NCI-H2029 (cell line): ENCODE measurements at regions not wholly inside any gene's neighbourhood (a gene's known extent, or its start where the extent isn't known, plus 50 kb on each side); places are given as distances from the start of the nearest gene placed in this dataset.

ENCODE experiments used
- DNase-seq: peaks from one replicate; lab custom pipeline; 2025; lab: John Stamatoyannopoulos, UW

DNA sequence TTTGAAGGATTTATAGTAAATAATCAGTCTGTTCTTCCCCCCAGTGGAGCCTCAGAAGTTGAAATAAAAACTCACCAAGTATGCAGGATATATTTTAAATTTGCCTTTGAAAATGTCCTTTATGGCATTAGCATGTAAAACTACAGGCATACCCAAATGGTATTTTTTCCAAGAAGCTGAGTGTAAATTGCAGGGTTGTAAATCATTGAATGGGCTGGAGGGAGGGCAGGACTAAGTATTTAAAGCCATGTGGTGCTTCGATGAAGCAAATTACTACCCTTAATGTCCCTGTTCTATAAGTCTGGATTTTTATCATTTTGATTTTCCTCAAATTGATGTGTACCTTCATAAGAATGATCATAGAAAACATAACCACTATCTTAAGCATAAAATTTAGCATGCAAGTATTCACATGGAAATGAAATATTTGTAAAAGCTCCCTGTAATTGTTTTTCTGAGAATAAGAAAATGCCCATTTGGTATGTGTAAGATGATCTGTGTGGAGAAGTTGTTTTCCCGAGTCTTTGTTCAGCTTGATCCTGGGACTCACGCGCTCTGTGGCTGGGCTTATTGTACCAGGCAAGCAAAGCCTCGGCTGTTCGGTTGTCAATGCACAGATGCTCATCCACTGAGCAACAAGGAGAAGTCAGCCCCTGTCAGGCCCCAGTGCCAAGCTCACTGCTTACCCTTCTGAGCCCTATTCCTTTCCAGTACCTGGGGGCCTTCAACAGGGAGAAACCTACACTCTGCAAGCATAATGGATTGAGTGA lies 66.7 kb downstream of the CD164 start:
- DNase-seq, result no peak

DNA sequence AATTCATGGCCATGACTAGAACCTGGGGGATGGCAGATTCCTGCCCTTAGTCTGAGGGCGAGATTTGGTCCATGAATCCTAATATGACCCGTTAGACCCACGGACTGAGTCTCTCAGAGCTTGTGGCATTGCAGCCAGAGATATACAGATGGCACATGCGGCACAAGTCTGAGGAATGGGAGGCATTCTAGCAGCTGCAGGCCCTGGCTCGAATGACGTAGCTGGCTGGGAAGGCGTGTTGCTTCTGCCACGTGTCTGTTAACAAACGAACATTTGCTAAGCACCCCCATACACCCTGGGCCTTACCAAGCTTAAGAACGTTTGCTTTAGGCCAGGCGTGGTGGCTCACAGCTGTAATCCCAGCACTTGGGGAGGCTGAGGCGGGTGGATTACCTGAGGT lies 68.0 kb downstream of the CD164 start:
- no peak for DNase-seq

DNA sequence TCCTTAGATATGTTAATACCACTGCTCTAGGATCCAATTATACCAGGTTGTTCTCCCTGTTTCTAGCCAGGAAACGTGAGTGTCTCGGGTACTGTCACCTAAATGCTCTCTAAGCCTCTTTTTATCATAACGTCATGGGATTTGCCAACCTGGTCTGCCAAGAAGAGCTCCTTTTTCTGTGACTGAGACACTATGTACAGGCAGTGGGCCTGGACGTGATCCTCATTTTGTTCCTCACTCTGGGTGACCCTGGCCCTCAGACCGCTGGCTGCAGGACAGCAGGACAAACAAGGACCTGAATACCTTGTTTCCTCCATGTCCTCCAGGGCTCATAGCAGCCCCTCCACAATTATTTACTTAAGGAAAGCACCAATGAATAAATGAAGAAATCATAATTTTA lies 69.1 kb downstream of the CD164 start:
- no peak for DNase-seq

DNA sequence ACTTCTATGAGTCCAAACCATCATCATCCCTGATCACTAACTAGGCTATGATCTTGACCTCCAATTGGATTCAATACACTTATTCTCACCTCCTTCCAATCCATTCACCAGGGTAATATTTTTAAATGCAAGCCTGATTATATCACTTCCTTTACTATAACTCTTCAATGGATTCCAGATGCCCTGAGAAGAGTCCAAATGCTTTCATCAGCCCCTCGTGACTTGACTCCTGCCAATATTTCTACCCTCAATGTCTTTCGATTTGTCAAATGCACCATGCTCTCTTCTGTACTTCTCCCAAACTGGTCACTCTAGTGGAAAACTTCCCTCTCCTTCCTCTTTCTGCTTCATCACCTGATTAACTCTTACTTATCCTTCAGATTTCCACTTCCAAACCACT lies 70.8 kb downstream of the CD164 start:
- DNase-seq, result no peak

DNA sequence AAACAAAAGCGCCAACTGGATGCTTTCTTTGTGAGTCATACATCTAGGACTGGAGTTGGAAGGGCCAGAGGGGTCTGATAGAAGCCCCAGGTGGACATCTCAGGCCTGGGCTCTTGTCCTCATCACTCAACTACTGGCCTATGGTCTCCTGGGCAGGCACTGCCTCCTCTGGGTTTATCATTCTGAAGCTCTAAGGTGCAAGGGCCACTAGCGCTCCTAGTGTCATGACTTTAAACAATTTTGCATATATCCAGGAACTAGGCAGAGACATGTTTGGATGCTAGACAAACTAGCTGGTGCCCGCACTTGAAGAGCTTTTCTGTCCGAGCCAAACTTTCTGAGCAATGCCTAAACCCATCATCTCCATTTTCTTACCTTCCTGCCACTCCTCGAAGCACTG lies 72.3 kb downstream of the CD164 start:
- no peak for DNase-seq

DNA sequence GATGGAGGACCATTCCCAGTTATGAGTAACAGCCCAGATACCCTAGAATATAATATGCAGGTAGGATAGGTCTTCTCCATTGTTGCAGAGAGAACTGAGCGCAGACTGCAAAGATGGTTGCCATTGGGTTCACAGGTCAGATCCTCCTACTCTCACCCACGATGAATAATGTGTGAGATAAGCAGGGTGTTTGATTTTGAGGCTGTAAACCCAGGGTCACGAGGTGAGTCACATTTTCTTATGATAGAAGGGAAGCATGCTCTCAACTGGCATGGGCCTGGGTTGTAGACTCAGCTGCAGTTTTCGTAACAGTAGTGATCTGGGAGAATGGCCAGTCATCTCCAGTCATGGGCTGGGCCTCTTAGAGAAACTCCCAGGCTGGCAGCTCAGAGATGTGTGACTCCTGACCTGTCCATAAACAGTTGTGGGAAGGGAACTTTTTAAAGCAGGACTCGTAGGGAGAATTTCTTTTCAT lies 74.2 kb downstream of the CD164 start:
- DNase-seq, result no peak

DNA sequence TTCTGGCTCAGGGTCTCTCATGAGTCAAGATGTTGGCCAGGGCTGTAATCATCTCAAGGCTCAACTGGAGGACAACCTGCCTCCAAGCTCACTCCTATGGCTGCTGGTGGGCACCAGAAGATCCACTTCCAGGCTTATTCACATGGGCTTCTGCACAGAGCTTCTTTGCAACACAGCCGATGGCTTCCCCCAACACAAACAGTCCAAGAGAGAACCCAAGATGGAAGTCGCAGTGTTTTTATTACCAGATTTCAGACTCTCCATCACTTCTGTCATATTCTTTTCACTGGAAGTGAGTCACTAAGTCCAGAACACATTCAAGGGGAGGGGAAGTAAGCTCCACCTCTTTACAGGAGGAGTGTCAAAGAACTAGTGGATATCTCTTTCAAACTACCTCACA lies 75.5 kb downstream of the CD164 start:
- DNase-seq, result no peak

DNA sequence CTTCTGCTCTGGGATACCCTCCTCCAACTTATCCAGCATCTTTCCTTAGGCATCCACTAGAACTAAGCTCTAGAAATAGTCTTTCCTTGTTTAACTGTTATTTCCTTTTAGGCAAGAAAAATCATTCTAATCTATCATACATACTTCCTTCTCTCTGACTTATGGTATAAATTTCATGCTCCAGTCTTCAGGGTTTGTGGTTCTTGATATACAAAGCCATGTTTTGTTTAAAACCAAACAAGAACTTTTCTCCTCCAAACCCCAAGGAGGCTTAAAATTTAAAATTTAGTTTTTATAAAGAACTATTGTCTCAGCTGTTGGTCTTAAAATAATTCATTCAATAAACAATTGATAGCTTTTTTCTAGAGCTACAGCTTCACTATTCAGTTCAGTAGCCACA lies 77.2 kb downstream of the CD164 start:
- no peak for DNase-seq

DNA sequence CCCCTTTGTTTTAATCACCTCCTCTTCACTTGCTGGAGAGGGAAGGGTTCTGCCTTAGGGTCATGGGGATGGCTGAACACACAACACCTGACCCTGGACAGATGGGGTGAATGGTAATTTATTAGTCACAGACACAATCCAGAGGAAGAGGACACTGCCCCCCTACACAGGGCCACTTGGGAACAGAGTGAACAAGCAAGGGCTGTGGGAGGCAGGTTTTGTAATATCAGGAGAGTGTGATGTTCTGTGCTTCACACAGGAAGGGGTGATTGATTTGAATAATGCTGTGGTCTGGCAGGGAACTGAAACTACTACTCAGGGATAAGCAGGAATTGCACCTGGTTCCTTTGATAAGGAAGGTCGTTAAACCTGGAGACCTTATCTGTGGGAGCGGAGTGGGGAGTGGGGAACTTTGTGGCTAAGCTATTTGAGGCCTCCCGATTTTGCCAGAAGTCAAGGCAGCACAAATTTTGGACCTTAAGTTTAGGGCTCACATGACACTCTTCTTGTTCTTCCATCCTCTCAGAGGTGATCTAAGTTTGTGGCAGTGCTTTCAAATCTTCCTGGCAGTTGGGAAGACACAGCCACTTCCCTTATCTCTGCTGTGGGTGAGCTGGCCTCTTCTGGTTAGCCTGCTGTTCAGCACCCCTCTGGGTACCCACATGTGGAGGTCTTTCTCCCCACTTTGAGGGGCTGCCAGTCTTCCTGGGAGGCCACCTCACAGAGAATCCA lies 77.8 kb downstream of the CD164 start:
- DNase-seq, result peak; percentile 45

DNA sequence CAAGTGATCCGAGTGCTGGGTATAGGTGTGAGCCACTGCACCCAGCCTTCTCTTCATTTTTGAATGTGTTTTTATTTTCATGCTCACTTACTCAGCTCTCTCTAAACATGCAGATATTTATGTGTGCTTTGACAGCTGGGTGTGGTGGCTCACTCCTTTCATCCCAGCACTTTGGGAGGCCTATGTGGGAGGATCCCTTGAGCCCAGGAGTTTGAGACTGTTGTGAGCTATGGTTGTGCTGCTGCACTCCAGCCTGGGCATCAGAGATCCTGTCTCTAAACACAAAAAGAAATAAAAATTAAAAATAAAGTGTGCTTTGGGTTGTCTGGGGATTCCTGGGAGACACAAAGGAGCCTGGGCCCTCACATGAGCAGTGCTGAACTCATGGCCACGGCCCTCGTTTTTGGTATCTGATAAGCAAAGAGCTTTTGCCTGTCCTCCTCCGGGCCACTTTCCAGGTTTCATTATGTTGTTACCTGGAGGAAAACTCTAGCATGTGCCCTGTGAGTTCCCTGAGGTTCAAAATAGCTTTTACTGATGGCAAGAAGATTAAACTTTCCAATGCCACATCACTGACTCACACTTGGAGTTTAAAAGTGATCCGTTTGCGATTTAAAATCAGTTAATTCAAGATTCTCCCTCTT lies 78.5 kb downstream of the CD164 start:
- no peak for DNase-seq

DNA sequence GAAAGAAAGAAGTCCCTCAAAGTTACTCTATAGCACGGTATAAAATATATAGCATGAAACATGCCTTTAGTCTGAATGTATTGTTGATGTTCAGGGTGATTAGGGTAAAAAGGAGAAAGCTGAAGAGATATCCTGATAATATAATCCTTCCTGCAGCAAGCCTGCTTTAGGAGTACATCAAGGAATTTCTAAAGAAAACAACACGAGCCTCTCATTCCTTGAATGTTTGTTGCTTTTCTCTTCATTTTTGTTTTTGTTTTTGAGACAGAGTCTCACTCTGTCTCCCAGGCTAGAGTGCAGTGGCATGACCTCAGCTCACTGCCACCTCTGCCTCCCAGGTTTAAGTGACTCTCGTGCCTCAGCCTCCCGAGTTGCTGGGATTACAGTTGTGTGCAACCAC lies 79.1 kb downstream of the CD164 start:
- no peak for DNase-seq

DNA sequence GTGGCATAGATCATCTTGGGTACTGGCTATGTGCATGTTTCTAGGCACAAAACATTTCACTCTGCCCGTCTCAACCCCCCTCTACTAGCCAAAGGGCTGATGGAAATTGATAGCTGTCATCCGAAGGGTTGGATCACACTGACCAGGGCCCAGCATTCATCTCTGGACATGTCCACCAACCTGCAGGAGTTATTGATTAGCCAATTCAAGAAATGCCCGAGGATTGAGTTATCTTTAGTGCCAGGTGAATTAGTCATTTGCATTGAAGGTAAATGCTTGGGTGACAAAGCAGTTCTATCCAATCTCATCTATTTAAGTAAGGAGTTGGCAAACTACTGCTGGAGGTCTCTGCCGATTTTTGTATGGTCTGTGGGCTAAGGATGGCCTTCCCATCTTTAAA lies 80.1 kb downstream of the CD164 start:
- DNase-seq, result no peak

DNA sequence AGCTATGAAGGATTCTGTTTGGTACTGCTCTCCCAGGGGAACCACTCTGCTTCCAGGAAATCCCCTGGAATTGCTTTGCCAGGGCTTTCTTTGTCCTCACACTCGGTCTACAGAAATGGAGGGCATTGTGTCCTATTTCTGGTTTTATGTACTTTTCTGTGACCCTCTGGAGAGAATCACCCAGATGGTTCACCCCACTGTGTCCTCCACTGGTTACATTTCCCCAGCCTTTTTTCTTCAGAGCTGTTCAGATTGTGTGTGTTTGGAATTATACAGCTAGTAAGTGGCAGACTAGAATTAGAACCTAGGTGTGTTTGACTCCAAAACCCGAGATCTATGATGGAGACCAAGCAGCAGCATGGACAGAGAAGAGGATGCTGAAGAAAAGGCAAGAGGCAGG lies 80.8 kb downstream of the CD164 start:
- no peak for DNase-seq

DNA sequence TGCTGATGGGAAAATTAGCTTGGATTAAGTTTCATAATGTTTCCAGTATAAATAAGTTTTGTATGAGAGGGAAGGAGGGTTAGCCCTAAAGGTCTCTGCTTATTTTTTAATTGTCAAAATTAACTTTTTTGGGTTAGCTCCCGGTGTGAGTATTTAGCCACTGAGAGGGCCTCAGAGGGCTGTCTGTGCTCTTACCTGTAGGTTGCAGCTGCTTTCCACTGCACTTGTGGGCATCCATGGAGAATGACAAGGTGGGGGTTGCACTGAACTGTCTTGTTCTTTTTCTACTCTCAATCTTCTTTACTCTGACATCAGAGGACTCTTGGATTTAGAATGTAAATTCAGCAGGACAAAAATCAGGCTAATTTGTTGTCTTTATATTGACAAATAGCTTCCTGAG lies 81.4 kb downstream of the CD164 start:
- no peak for DNase-seq

DNA sequence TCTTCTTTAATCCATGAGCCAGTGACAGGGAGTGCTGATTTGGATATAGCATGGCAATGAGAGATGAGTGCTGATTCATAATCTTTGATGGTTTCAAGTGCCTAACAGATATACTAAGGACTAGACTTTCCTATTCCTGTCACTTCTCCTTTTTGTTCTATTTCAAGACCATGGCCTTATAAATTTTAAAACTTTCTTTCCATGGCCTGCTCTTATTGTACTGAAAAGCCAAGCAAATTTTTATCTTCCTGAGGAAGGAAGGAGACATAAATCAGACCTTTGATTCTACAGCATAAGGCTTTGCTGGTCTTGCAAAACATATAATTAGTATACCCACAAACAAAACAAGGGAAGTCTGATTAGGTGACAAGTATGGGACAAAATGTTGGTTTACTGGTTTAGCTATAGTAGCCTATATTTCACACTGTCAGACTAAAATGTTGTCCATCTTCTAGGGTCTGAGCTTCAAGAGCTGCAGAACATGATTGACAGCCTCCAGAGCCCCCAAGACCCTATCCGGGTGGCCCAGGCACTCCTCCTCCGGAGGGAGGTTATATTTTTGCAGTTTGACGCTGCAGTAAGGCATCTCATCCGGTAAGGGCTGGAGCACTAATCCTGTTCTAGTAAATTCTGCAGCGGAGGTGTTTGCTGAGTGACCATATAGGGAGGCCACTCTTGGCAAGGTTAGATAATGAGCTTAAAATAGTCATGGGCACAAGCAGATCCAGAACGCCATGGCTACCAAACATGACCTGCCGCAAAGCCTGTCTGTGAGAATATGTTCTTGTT lies 82.3 kb downstream of the CD164 start:
- DNase-seq, result peak; percentile 57

DNA sequence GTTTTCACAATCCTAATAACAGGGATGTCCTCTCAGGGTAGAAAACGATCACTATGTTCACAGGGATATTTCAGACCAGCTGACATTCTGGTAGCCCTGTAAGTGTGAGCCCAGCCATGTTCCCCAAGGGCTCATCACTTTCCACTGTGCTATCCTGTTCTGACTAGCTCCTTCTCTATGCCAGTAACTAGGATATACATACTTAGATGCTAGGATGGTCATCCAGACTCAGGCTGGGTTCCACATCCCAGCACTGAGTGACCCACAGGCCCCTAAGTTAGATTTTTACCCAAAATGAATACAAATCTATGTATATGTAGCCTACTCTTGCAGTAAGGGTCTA lies 83.0 kb downstream of the CD164 start:
- DNase-seq, result no peak

DNA sequence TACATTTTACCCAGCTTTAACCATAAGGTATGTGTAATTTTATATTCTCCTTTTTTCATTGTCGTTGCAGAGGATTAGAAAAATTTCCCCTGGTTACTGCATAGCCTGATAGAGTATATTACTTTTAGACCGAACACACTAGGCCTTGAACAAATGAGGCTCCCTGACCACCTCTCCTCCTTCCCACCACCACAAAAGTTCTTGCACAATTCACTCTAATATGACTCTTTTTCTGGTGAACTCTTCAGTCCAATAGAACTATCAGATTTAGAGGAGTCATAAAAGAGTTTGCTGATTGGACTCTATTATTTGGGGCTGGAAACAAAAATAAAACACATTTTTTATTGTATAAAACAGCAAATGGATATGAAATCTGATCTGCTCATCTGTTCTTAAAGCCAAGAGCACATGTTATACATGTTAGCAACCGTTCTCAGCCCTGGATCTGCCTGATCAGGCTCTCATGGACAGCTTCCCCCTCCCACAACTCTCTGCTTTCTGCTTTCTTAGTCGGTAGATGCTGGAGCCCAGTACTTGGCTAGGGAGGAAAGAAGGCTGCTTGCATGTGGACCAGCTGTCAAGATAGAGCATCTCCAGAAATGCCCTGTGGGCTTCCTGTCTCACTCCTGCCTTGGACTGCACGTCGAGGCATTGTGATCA lies 83.5 kb downstream of the CD164 start:
- DNase-seq, result no peak

DNA sequence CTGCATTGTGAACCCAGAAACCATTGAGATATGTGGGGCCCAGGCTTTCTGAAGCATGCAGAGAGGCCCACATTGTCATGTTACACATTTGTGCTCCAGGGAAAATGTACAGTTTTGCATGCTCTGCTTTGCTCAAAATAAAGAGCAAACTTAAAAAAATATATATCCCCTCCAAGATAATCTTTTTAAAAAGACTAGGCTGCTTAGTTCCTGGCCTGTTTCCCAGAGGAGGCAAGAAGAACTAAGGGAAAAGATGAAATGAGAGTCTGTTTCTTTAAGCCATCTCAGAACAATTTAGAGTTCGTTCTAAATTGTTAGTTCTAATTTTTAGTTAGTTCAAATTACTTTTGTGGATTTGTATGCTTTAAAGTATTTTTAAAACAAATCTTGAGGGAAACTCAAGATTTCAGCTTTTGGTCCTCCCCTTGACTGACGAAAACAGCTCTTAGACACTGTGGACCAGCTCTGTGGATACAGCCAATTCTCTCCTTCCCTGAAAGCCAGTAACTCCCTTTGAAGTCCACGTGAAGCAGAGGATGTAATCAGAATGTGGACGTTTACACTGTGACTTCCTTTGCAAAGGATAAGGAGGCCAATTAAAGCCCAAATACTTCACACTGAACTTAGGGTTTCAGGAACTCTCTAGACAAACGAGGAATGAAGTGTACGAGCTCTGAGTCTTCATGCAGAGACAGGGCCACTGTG lies 84.7 kb downstream of the CD164 start:
- no peak for DNase-seq

DNA sequence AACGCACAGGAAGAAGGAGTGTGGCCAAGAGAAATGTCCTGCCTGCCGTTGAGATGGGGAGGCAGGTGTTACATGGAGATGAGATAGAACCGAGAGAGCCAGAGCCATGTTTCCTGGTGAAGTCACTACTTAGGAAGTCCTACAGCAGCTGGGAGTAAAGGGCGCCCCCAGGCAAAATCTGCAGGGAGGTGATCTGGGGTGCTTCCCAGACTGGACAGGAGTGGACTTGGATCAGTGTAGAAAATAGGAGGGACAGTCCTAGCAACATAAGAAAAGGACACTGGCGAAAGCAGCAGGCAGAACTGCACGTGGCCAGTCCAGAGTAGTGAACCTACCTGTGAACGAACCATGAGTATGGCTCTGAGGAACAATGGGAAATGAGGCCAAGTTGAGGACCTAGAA lies 85.3 kb downstream of the CD164 start:
- DNase-seq, result peak; percentile 92

DNA sequence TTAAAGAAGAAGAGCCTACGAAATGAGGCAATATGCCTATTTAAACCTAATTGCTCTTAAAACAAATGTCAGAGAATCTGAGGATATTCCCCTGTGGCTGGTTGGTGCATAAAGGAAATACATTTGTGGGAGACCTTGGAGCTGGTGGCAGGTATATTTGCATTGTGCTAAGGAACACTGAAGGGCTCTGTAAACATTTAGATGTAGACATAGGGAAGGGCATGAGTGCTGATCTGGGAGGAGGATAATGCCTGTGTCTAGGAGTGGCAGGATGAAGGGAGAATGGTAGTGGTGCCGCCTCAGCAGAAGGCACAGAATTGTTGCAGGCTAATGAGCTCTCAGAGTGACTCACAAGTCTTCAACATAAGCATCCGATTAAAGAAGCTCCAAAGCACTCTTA lies 85.8 kb downstream of the CD164 start:
- DNase-seq, result peak; percentile 98

DNA sequence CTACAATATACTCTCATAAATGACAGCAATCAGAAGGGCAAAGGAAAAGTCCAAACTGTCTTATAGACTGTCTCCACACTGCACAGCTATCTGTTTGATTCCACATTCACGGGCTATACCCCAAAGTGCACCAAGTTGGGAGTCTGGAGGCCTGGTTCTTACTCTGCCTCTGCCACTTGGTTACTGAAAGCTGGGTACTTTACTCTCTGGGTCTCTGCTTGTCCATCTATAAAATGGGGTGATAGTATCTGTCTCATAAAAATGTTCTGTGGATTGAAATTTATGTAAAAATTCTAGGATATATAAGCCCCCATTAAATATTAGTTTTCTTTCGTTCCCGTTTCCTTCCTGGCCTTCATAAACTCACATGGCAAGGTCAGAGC lies 86.5 kb downstream of the CD164 start:
- DNase-seq, result no peak
